CD8-positive, alpha-beta memory T cell (primary cell): ENCODE measurements at regions not wholly inside any gene's neighbourhood (a gene's known extent, or its start where the extent isn't known, plus 50 kb on each side); places are given as distances from the start of the nearest gene placed in this dataset.
A peak's percentile ranks its signal among the peaks of the same experiment; 100 is the strongest.
"Not testable (repeated sequence)": the region's sequence is repeated elsewhere in the genome, so short reads cannot be mapped to it uniquely, and the experiment has no call there.

Source experiments
- CTCF ChIA-PET: fragments of 350-600 bp; sonication (Branson Sonifier 250); formaldehyde crosslinking; loops from one replicate; lab custom pipeline; 2021; ENCODE audit warnings: antibody characterized with exemption; lab: Charles Lee
- POLR2A ChIA-PET: fragments of 350-600 bp; sonication (Branson Sonifier 250); formaldehyde crosslinking; loops from one replicate; lab custom pipeline; 2021; ENCODE audit warnings: antibody characterized with exemption; lab: Charles Lee
- DNase-seq, 5 donors: peaks; one replicate each; pipeline versions ENCODE4 v3.0.0 to v3.0.0-alpha.2; 2020 to 2022; ENCODE audit warnings: mixed read lengths in 1 of 5
- H3K27ac ChIP-seq: one replicate; pipeline ENCODE4 v1.7.0; 2013; ENCODE audit warnings: low read depth, mild to moderate bottlenecking, low read length, moderate library complexity
- H3K27me3 ChIP-seq: 2 replicates; pipeline ENCODE4 v1.7.0; 2013; ENCODE audit warnings: low read length, mild to moderate bottlenecking; ENCODE audit not compliant: insufficient read depth, poor library complexity, severe bottlenecking
- H3K36me3 ChIP-seq: 2 replicates; pipeline ENCODE4 v1.7.0; 2013; ENCODE audit warnings: mild to moderate bottlenecking, low read length, moderate library complexity; ENCODE audit not compliant: insufficient read depth
- H3K4me1 ChIP-seq: 2 replicates; pipeline ENCODE4 v1.7.0; 2013; ENCODE audit warnings: mild to moderate bottlenecking, low read length, moderate library complexity; ENCODE audit not compliant: insufficient read depth
- H3K4me3 ChIP-seq: 2 replicates; pipeline ENCODE4 v1.7.0; 2013; ENCODE audit warnings: mild to moderate bottlenecking, low read length
- H3K9me3 ChIP-seq: 2 replicates; pipeline ENCODE4 v1.7.0; 2013; ENCODE audit warnings: mild to moderate bottlenecking, low read length
- H3K27ac Mint-ChIP-seq, 8 donors: one replicate each; pipeline ENCODE4 v1.8.0; 2020 to 2021; ENCODE audit warnings: mixed read lengths in 8 of 8, mild to moderate bottlenecking in 6 of 8, inconsistent platforms in 3 of 8, moderate library complexity in 3 of 8
- H3K27me3 Mint-ChIP-seq, 2 donors: one replicate each; pipeline ENCODE4 v1.8.0; 2020 to 2021; ENCODE audit warnings: mixed read lengths in 2 of 2, mild to moderate bottlenecking in 1 of 2, moderate library complexity in 1 of 2
- H3K36me3 Mint-ChIP-seq, 3 donors: one replicate each; pipeline ENCODE4 v1.8.0; 2020 to 2021; ENCODE audit warnings: mixed read lengths in 3 of 3, inconsistent platforms in 1 of 3, mild to moderate bottlenecking in 1 of 3
- H3K4me1 Mint-ChIP-seq, 3 donors: one replicate each; pipeline ENCODE4 v1.8.0; 2020 to 2021; ENCODE audit warnings: mixed read lengths in 3 of 3, inconsistent platforms in 1 of 3, mild to moderate bottlenecking in 1 of 3
- H3K4me3 Mint-ChIP-seq, 7 donors: one replicate each; pipeline ENCODE4 v1.8.0; 2020 to 2021; ENCODE audit warnings: mixed read lengths in 7 of 7, mild to moderate bottlenecking in 6 of 7, moderate library complexity in 4 of 7, inconsistent platforms in 2 of 7
- H3K9me3 Mint-ChIP-seq, 5 donors: one replicate each; pipeline ENCODE4 v1.8.0; 2020 to 2022; ENCODE audit warnings: mixed read lengths in 5 of 5, mild to moderate bottlenecking in 3 of 5, moderate library complexity in 2 of 5, inconsistent platforms in 1 of 5

GRCh38 chr13:68713394-68713793 is 1394.2 kb upstream of the ATXN8OS start:
- Histone ChIP-seq H3K27ac (no peak overlapping the region), H3K36me3 (no peaks in the 10 kb centered on the region), H3K4me1 (no peaks in the 10 kb centered on the region), H3K9me3 (no peaks in the 10 kb centered on the region), H3K4me3 (no peak overlapping the region), H3K27me3 (no peaks in the 10 kb centered on the region)
- ChIA-PET CTCF (no interaction called here), POLR2A (no interaction called here)
- Mint-ChIP-seq H3K27ac (no peak overlapping the region), H3K4me1 (no peaks in the 10 kb centered on the region), H3K27me3 (no peaks in the 10 kb centered on the region), H3K4me3 (no peak overlapping the region), H3K9me3 (peaks cover 8 to 38% (median 10%) of the 10 kb centered on the region in 5 donors), H3K36me3 (no peaks in the 10 kb centered on the region)
- DNase-seq = no peak

- H3K27me3 ChIP-seq = no peaks in the 10 kb centered on the region
- no peak for DNase-seq
- ChIA-PET POLR2A (no interaction called here), CTCF (no interaction called here)
- no peaks in the 10 kb centered on the region for H3K4me1 Mint-ChIP-seq
- H3K27ac Mint-ChIP-seq = no peak overlapping the region
- H3K27ac ChIP-seq = peak overlapping the region; percentile 9
- no peaks in the 10 kb centered on the region for H3K9me3 ChIP-seq
- H3K36me3 Mint-ChIP-seq = no peaks in the 10 kb centered on the region
- peaks cover 9 to 38% (median 14%) of the 10 kb centered on the region in 5 donors for H3K9me3 Mint-ChIP-seq
- H3K4me3 ChIP-seq = no peak overlapping the region
- no peak overlapping the region for H3K4me3 Mint-ChIP-seq
- H3K36me3 ChIP-seq = no peaks in the 10 kb centered on the region
- H3K27me3 Mint-ChIP-seq = no peaks in the 10 kb centered on the region
- no peaks in the 10 kb centered on the region for H3K4me1 ChIP-seq
Observed at GRCh38 chr13:68708336-68708908, 1399.2 kb upstream of the ATXN8OS start.

- H3K4me3 ChIP-seq, H3K27me3 Mint-ChIP-seq, H3K4me1 ChIP-seq, H3K27ac Mint-ChIP-seq, H3K36me3 ChIP-seq, H3K27me3 ChIP-seq, H3K36me3 Mint-ChIP-seq, H3K4me1 Mint-ChIP-seq, CTCF ChIA-PET, DNase-seq, H3K4me3 Mint-ChIP-seq, H3K9me3 ChIP-seq, H3K27ac ChIP-seq, POLR2A ChIA-PET: not testable (repeated sequence)
- peaks cover 6 to 37% (median 9%) of the 10 kb centered on the region in 5 donors for H3K9me3 Mint-ChIP-seq
Observed at GRCh38 chr13:68706044-68706443, 1401.6 kb upstream of the ATXN8OS start.

GRCh38 chr13:68697551-68697950 is 1410.1 kb upstream of the ATXN8OS start:
- Histone ChIP-seq H3K9me3 (no peaks in the 10 kb centered on the region), H3K4me1 (no peaks in the 10 kb centered on the region), H3K36me3 (no peaks in the 10 kb centered on the region), H3K4me3 (no peak overlapping the region), H3K27me3 (no peaks in the 10 kb centered on the region), H3K27ac (no peak overlapping the region)
- H3K36me3 Mint-ChIP-seq = no peaks in the 10 kb centered on the region
- no peak overlapping the region for H3K27ac Mint-ChIP-seq
- peaks cover 0 to 27% (median 9%) of the 10 kb centered on the region in 5 donors for H3K9me3 Mint-ChIP-seq
- ChIA-PET POLR2A (no interaction called here), CTCF (no interaction called here)
- DNase-seq = no peak
- no peaks in the 10 kb centered on the region for H3K4me1 Mint-ChIP-seq
- H3K27me3 Mint-ChIP-seq = no peaks in the 10 kb centered on the region
- H3K4me3 Mint-ChIP-seq = no peak overlapping the region

- Histone ChIP-seq H3K27ac (no peak overlapping the region), H3K4me1 (no peaks in the 10 kb centered on the region), H3K9me3 (no peaks in the 10 kb centered on the region), H3K36me3 (no peaks in the 10 kb centered on the region), H3K4me3 (no peak overlapping the region), H3K27me3 (no peaks in the 10 kb centered on the region)
- peaks cover 0 to 25% (median 7%) of the 10 kb centered on the region in 5 donors for H3K9me3 Mint-ChIP-seq
- no peak overlapping the region for H3K4me3 Mint-ChIP-seq
- no peaks in the 10 kb centered on the region for H3K36me3 Mint-ChIP-seq
- no peak for DNase-seq
- no peaks in the 10 kb centered on the region for H3K27me3 Mint-ChIP-seq
- H3K4me1 Mint-ChIP-seq = no peaks in the 10 kb centered on the region
- POLR2A ChIA-PET = no interaction called here
- CTCF ChIA-PET = no interaction called here
- H3K27ac Mint-ChIP-seq = no peak overlapping the region
Observed at GRCh38 chr13:68696907-68697306, 1410.7 kb upstream of the ATXN8OS start.

GRCh38 chr13:68692049-68692448 is 1415.6 kb upstream of the ATXN8OS start:
- H3K4me1 ChIP-seq = no peaks in the 10 kb centered on the region
- Mint-ChIP-seq H3K9me3 (peaks cover 0 to 30% (median 12%) of the 10 kb centered on the region in 5 donors), H3K4me1 (no peaks in the 10 kb centered on the region), H3K36me3 (no peaks in the 10 kb centered on the region), H3K27ac (no peak overlapping the region), H3K27me3 (no peaks in the 10 kb centered on the region), H3K4me3 (no peak overlapping the region)
- CTCF ChIA-PET = no interaction called here
- POLR2A ChIA-PET = no interaction called here
- no peak overlapping the region for H3K27ac ChIP-seq
- no peaks in the 10 kb centered on the region for H3K36me3 ChIP-seq
- no peaks in the 10 kb centered on the region for H3K27me3 ChIP-seq
- no peak overlapping the region for H3K4me3 ChIP-seq
- no peaks in the 10 kb centered on the region for H3K9me3 ChIP-seq
- DNase-seq = no peak

GRCh38 chr13:68690567-68690966 is 1417.1 kb upstream of the ATXN8OS start:
- no peak for DNase-seq
- Histone ChIP-seq H3K9me3 (no peaks in the 10 kb centered on the region), H3K4me3 (no peak overlapping the region), H3K36me3 (no peaks in the 10 kb centered on the region), H3K27ac (no peak overlapping the region), H3K27me3 (no peaks in the 10 kb centered on the region), H3K4me1 (no peaks in the 10 kb centered on the region)
- no peak overlapping the region for H3K4me3 Mint-ChIP-seq
- no peaks in the 10 kb centered on the region for H3K4me1 Mint-ChIP-seq
- H3K27me3 Mint-ChIP-seq = no peaks in the 10 kb centered on the region
- peaks cover 0 to 31% (median 11%) of the 10 kb centered on the region in 5 donors for H3K9me3 Mint-ChIP-seq
- ChIA-PET POLR2A (no interaction called here), CTCF (no interaction called here)
- H3K27ac Mint-ChIP-seq = no peak overlapping the region
- no peaks in the 10 kb centered on the region for H3K36me3 Mint-ChIP-seq

GRCh38 chr13:68676513-68677115 is 1431.0 kb upstream of the ATXN8OS start:
- Histone ChIP-seq H3K4me1 (no peaks in the 10 kb centered on the region), H3K27ac (no peak overlapping the region), H3K36me3 (no peaks in the 10 kb centered on the region), H3K9me3 (no peaks in the 10 kb centered on the region), H3K27me3 (no peaks in the 10 kb centered on the region), H3K4me3 (no peak overlapping the region)
- POLR2A ChIA-PET = no interaction called here
- CTCF ChIA-PET = no interaction called here
- no peaks in the 10 kb centered on the region for H3K4me1 Mint-ChIP-seq
- H3K27me3 Mint-ChIP-seq = peaks cover 0 to 2% of the 10 kb centered on the region in 2 donors
- no peaks in the 10 kb centered on the region for H3K36me3 Mint-ChIP-seq
- H3K9me3 Mint-ChIP-seq = peaks cover 0 to 27% (median 11%) of the 10 kb centered on the region in 5 donors
- H3K4me3 Mint-ChIP-seq = no peak overlapping the region
- H3K27ac Mint-ChIP-seq = no peak overlapping the region
- DNase-seq = no peak
